ENCODE measurements at regions not wholly inside any gene's neighbourhood (a gene's known extent, or its start where the extent isn't known, plus 50 kb on each side); places are given as distances from the start of the nearest gene placed in this dataset.

- no peak for TF ChIP-seq CTCF (IDR thresholded peaks at IDR 0.05; ENCODE audit: unreplicated experiment)
- CTCF ChIA-PET: interaction anchor here (0.7 kb wide), 1 partner anchor 880 kb away, joined by 3 read pairs; no protein-coding TSS in a partner anchor
- Mint-ChIP-seq H3K4me3 (ENCODE audit: unreplicated experiment) (no peak overlapping the region), H3K36me3 (ENCODE audit: insufficient read depth, unreplicated experiment) (no peaks in the 10 kb centered on the region), H3K9me3 (ENCODE audit: unreplicated experiment) (no peaks in the 10 kb centered on the region), H3K4me1 (ENCODE audit: insufficient read depth, unreplicated experiment) (peaks cover 20% of the 10 kb centered on the region), H3K27me3 (ENCODE audit: insufficient read depth, unreplicated experiment) (peaks cover 63% of the 10 kb centered on the region), H3K27ac (ENCODE audit: low read depth, unreplicated experiment) (no peak overlapping the region)
- no TSS peak for BruUV-seq (replicated peaks)
- POLR2A ChIA-PET: interaction anchor here (1.1 kb wide), 1 partner anchor 935 kb away, joined by 3 read pairs; the partner anchor contains the start of gene VTI1A
- intact Hi-C loops (cut with micrococcal nuclease): loop anchor here (10.0 kb wide), 1 partner anchor 427 kb away; the partner anchor contains the start of gene TCF7L2
- DNase-seq (ENCODE audit: unreplicated experiment): no peak
Measured at GRCh38 chr10:113381981-113382509, 170.8 kb upstream of the HABP2 start.

GRCh38 chr10:113382691-113383090 lies 170.2 kb upstream of the HABP2 start:
- H3K27ac Mint-ChIP-seq (ENCODE audit: low read depth, unreplicated experiment): no peak overlapping the region
- H3K27me3 Mint-ChIP-seq (ENCODE audit: insufficient read depth, unreplicated experiment): peaks cover 57% of the 10 kb centered on the region

GRCh38 chr10:113384181-113384580 lies 168.7 kb upstream of the HABP2 start:
- no peak for TF ChIP-seq CTCF (IDR thresholded peaks at IDR 0.05; ENCODE audit: unreplicated experiment)
- intact Hi-C loops (cut with micrococcal nuclease): loop anchor here (2.0 to 10.0 kb wide), 4 partner anchors 179 to 819 kb away; partner anchors contain the start of gene TCF7L2
- no peak overlapping the region for H3K4me3 Mint-ChIP-seq (ENCODE audit: unreplicated experiment)
- no peak for DNase-seq (ENCODE audit: unreplicated experiment)
- no peak overlapping the region for H3K27ac Mint-ChIP-seq (ENCODE audit: low read depth, unreplicated experiment)
- no peaks in the 10 kb centered on the region for H3K36me3 Mint-ChIP-seq (ENCODE audit: insufficient read depth, unreplicated experiment)
- no peaks in the 10 kb centered on the region for H3K9me3 Mint-ChIP-seq (ENCODE audit: unreplicated experiment)
- H3K27me3 Mint-ChIP-seq (ENCODE audit: insufficient read depth, unreplicated experiment): peaks cover 43% of the 10 kb centered on the region
- CTCF ChIA-PET: interaction anchor here (0.6 to 3.9 kb wide), 33 partner anchors 8 to 919 kb away, joined by 3 to 34 read pairs (median 4); no protein-coding TSS in a partner anchor
- H3K4me1 Mint-ChIP-seq (ENCODE audit: insufficient read depth, unreplicated experiment): peaks cover 20% of the 10 kb centered on the region
- POLR2A ChIA-PET: interaction anchor here (0.7 to 1.3 kb wide), 2 partner anchors 45 to 168 kb away, joined by 3 to 5 read pairs; no protein-coding TSS in a partner anchor
- no TSS peak for BruUV-seq (replicated peaks)

More at GRCh38 chr10:113382691-113383090, 170.2 kb upstream of the HABP2 start:
- Mint-ChIP-seq H3K9me3 (ENCODE audit: unreplicated experiment) (no peaks in the 10 kb centered on the region), H3K4me1 (ENCODE audit: insufficient read depth, unreplicated experiment) (peaks cover 20% of the 10 kb centered on the region), H3K36me3 (ENCODE audit: insufficient read depth, unreplicated experiment) (no peaks in the 10 kb centered on the region), H3K4me3 (ENCODE audit: unreplicated experiment) (no peak overlapping the region)
- no TSS peak for BruUV-seq (replicated peaks)
- CTCF ChIA-PET: interaction anchor here (0.6 to 3.9 kb wide), 4 partner anchors 168 to 910 kb away, joined by 3 to 34 read pairs (median 4); no protein-coding TSS in a partner anchor
- intact Hi-C loops (cut with micrococcal nuclease): loop anchor here (10.0 kb wide), 1 partner anchor 428 kb away; the partner anchor contains the start of gene TCF7L2
- no peak for DNase-seq (ENCODE audit: unreplicated experiment)
- no peak for TF ChIP-seq CTCF (IDR thresholded peaks at IDR 0.05; ENCODE audit: unreplicated experiment)
- POLR2A ChIA-PET: interaction anchor here (1.1 kb wide), 1 partner anchor 936 kb away, joined by 3 read pairs; the partner anchor contains the start of gene VTI1A
